GM21367 (cell line): ENCODE measurements at regions not wholly inside any gene's neighbourhood (a gene's known extent, or its start where the extent isn't known, plus 50 kb on each side); places are given as distances from the start of the nearest gene placed in this dataset.

Source experiments
- ATAC-seq: cut with Tn5 transposase; IDR thresholded peaks from one replicate; pipeline ENCODE4 v1.9.1; 2021; ENCODE audit not compliant: unreplicated experiment

DNA sequence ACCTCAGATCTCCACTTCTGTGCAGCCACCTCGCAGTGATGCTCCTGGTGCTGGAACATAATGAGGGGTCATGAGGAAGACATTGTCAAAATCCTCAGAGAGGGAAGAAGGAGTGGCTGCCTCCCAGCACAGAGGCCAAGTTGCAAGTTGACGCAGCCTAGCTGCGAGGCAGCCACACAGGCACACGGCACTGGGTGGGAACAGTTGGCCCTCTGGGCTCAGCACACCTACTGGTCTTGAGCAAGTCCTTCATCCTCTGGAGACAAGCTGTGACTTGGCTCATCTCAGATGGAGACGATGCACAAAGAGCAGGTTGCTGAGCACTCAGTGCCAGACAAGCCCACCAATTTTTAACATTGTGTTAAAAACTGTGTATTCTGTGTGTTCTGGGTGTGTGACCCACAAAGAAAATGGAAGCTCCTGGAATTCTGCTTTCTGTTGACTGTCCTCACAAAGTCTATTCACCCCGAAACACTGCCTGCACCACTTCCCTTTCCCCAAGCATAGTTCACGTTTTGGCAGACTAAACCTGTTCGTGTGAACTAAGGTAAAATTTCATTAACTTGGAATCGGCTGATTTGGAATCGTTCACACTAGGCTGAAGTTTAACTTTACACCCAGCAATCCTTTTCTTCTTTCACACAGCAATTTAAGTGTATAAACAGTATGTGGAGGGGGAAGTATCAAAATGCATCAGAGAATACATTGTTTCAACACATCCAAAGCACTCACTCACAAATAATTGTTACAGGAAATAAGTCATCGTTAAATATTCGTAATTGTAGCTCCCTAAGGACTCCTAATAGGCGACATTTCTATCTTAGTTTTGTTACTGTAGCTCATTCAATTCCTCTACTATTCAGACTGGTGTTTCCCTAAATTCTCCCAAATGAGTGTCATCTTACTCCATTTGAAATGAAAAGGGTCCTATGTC is 266.6 kb upstream of the ID2 start:
- no peak for ATAC-seq

- ATAC-seq = no peak
Observed at GRCh38 chr2:8416001-8416571, 265.8 kb upstream of the ID2 start.

DNA sequence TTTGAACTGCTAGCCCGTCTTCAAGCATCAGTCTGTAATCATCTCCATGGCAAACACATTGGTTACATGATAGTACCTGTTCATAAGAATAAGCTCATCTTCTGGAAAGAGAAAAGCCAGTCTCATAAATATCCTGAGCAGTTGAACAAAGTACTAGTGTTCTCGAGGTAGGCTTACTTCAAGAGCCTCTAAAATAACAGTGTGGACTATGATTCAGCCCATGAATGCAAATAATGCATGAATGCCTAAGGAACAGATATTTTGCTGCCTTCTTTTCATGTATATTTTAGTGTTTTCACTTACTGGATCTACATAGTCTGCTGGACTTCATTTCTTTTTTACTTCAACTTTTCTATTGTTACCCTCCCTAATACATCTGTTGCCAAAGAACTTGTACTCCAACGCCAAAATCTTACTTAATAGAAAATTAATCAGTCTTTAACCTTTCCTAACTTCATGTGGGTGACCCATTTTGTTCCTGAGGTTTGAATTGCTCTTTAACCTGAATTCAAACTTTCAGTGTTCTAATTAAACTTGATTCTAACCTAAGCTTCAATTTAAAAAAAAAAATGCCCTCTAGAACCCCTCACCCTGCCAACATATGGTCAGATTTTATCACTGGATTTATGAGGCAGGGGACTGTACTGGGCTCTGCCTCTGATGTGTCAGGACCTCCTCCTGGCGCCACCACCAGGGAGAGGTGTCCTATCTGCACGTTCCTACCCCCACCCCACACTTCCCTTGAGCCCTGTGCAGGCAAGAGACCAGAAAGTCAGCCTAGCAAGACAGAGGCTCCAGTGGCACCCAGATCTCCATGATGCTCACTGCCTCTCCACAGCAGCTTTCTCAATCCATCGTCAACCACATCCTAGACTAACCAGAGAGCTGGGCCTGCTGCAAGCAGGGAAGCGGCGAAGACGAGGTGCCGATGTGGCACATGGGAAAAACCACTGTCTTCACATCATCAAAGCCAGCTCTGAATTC is 264.7 kb upstream of the ID2 start:
- ATAC-seq = no peak

DNA sequence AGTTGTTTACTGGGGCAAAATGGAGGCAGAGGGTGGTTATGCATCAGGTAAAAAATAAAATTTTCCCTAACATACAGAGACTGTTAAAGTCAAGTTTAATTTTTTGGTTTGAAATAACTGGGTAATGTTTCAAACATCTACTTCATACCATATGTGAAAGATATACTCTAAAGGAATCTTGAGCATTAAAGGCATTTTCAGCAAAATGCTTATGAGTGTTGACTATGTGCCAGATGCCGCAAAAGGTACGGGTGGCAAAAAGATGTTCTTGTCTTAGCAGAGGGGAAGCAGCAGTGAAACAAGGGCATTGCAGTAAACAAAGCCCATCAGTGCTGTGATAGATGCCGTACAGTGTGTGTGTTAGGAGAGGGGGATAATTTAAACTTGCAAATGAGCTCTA is 263.1 kb upstream of the ID2 start:
- no peak for ATAC-seq

DNA sequence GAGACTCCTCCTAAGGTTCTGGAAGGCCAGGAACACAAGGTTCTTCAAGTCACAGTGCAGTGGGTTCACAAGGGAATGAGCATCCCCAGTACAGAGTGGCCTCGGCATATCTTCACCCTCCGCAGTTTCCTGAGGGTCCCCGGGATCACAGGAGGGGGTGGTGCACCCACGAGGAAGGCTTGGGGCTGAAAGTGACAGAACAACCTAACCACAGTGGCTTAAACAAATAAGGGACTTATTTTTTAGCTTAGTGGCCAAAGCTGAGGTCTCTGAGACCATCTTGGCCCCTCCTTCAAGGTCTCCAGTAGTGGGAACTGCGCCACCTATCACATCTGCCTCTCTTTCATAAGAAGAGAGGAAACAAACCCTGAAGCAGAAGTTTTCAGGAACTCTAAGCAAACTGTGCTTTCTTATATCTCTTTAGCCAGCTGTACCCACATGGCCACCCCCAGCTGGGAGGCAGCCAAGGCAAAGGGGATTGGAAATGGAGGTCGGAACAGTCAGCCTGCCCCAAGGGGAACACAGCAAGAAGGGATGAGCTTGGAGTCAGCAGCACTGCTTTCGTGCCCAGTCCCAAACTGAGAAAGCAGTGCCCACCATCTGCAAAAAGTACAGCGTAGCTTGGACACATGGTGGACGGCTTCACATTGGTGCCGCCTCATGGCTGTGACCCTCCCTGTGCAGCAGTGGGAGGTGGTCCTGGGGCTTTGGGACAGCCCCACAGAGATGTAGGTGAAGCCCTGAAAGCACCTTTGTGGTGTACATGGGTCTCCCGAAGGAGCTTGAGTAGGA is 260.0 kb upstream of the ID2 start:
- peak; percentile 87 for ATAC-seq

- ATAC-seq = no peak
Observed at GRCh38 chr2:8422450-8422800, 259.4 kb upstream of the ID2 start.

- ATAC-seq = no peak
Observed at GRCh38 chr2:8424997-8425900, 256.6 kb upstream of the ID2 start.

DNA sequence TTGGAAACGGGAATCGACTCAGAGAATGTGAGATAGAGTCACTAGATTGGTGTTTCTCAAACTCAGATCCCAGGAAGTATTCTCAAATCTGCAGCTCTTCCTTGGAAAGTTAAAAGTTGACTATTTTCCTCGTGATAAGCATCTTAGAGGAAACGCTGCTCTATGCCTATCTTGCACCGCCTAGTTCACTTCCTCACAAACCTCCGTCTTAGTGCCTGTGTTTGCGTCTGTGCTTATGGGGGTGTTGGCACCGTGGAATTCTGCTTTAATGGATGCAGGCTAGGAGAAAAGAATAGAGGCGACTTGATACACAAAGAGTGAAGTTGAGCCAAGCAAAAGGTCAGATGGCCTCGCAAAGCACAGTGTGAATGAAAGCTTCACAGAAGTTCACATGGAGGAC is 255.3 kb upstream of the ID2 start:
- no peak for ATAC-seq

DNA sequence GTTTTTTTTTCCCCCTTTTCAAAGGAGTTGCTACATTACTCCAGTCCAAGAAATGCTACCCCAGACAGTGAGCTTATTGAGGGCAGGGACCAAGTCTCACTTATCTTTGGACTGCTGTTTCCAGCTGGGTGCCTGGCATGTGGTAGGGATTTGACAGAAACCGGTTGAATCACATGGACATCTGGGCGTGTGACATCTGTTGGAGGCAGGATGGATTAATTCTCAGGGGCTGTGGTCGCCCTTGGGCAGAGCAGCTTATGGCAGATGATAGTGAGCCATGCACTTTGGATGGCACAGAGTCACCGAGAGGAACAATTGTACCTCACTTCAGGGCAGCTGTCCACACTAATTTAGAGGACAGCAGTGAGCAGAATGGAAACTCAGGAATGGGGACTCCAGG is 254.6 kb upstream of the ID2 start:
- no peak for ATAC-seq

DNA sequence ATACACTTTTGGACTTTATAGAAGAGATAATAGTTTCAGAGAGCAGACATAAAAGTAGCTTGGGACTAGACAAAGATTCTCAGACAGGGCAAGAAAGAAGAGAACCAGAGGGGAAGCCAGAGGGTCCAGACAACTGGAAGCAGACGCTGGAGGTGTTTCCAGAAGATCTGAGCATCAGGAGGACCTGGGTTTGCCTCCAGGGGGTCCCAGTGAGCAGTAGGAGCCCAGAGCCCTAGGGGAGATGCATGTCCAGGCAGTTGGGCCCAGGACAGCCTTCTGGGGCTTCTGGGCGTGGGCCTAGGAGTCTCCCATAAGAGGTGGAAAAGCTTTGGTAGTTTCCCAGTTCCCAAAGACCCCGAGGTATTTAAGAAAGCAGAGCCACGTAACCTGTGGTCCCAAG is 251.2 kb upstream of the ID2 start:
- ATAC-seq = no peak

DNA sequence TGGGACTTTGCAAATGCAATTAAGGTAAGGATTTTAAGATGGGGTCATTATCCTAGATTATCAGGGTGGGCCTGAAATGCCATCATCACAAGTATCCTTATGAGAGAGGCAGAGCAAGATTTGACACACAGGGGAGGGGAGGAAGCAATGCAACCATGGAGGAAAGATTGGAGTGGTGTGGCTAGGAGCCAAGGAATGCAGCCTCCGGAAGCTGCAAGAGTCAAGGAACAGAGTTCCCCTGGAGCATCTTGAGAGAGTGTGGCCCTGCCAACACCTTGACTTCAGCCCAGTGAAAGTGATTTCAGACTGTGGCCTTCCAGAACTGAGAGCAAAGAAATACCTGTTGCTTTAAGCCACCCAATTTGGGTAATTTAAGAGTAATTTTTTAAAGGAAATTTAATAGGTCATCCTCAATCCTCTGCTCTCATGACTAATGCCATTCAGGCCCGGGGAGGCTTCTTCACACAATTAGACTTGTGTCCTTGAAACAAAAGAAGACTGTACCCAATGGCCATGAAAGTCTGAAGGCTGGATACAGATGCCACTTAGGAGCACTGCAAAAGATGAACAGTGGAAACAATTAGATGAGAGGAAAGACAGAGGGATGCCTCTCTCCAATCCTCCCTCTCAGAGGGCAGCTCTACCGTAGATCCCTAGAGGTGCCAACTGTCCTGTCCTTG is 250.3 kb upstream of the ID2 start:
- ATAC-seq = no peak

- ATAC-seq = peak; percentile 52
Observed at GRCh38 chr2:8432706-8433336, 249.0 kb upstream of the ID2 start.

DNA sequence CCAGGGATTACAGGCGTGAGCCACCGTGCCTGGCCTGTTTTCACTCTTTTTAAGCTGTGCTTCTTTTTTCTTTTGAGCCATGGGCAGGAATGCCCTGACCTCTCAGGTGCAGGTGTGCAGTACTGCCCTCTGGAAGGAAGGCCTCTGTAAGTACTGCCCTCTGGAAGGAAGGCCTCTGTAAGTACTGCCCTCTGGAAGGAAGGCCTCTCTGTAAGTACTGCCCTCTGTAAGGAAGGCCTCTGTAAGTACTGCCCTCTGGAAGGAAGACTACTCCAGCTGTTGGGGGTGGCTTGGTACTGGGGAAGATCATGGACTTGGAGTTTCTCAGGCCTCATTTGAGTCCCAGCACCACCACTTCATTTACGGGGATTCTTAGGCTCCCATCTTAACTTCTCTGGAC is 248.5 kb upstream of the ID2 start:
- ATAC-seq = no peak

- no peak for ATAC-seq
Observed at GRCh38 chr2:8435608-8436007, 246.2 kb upstream of the ID2 start.

- no peak for ATAC-seq
Observed at GRCh38 chr2:8436585-8436984, 245.3 kb upstream of the ID2 start.

GRCh38 chr2:8437228-8437948 is 244.5 kb upstream of the ID2 start:
- ATAC-seq = no peak

- ATAC-seq = no peak
Observed at GRCh38 chr2:8437949-8438400, 243.9 kb upstream of the ID2 start.

- ATAC-seq = no peak
Observed at GRCh38 chr2:8438476-8438875, 243.4 kb upstream of the ID2 start.
